ENCODE measurements at regions not wholly inside any gene's neighbourhood (a gene's known extent, or its start where the extent isn't known, plus 50 kb on each side); places are given as distances from the start of the nearest gene placed in this dataset.

- DNase-seq = no peak
Measured at GRCh38 chr9:108483676-108484075, 372.1 kb downstream of the ACTL7B start.

GRCh38 chr9:108479989-108480652 lies 375.7 kb downstream of the ACTL7B start:
- no peak for DNase-seq

GRCh38 chr9:108478431-108479332 lies 377.1 kb downstream of the ACTL7B start:
- DNase-seq = no peak

- no peak for DNase-seq
Measured at GRCh38 chr9:108477529-108478006, 378.2 kb downstream of the ACTL7B start.

- no peak for DNase-seq
Measured at GRCh38 chr9:108476574-108476973, 379.2 kb downstream of the ACTL7B start.

- no peak for DNase-seq
Measured at GRCh38 chr9:108475813-108476212, 380.0 kb downstream of the ACTL7B start.

- DNase-seq = no peak
Measured at GRCh38 chr9:108474356-108474755, 381.4 kb downstream of the ACTL7B start.

GRCh38 chr9:108473209-108474112 lies 382.3 kb downstream of the ACTL7B start:
- DNase-seq = no peak

GRCh38 chr9:108469654-108470053 lies 386.1 kb downstream of the ACTL7B start:
- no peak for DNase-seq

- peak; percentile 3 for DNase-seq
Measured at GRCh38 chr9:108468364-108468763, 387.4 kb downstream of the ACTL7B start.

GRCh38 chr9:108467653-108468324 lies 388.0 kb downstream of the ACTL7B start:
- no peak for DNase-seq

- no peak for DNase-seq
Measured at GRCh38 chr9:108467161-108467560, 388.6 kb downstream of the ACTL7B start.

GRCh38 chr9:108466304-108466703 lies 389.5 kb downstream of the ACTL7B start:
- no peak for DNase-seq

GRCh38 chr9:108463932-108464606 lies 391.7 kb downstream of the ACTL7B start:
- DNase-seq = no peak

GRCh38 chr9:108456903-108457302 lies 398.9 kb downstream of the ACTL7B start:
- no peak for DNase-seq

GRCh38 chr9:108445431-108446071 lies 410.2 kb downstream of the ACTL7B start:
- DNase-seq = no peak

- no peak for DNase-seq
Measured at GRCh38 chr9:108444400-108445358, 411.1 kb downstream of the ACTL7B start.

GRCh38 chr9:108443741-108444140 lies 412.0 kb downstream of the ACTL7B start:
- no peak for DNase-seq

GRCh38 chr9:108443019-108443633 lies 412.7 kb downstream of the ACTL7B start:
- DNase-seq = no peak

- no peak for DNase-seq
Measured at GRCh38 chr9:108442627-108443018, 413.2 kb downstream of the ACTL7B start.
